MCF 10A (cell line): ENCODE measurements at regions not wholly inside any gene's neighbourhood (a gene's known extent, or its start where the extent isn't known, plus 50 kb on each side); places are given as distances from the start of the nearest gene placed in this dataset.

Experiments
- BruUV-seq: library from RNA; stranded (reverse); fragments of 400-500 nt; replicated peaks from 2 replicates; lab custom pipeline; 2021; lab: Mats Ljungman, UMichigan
- CTCF ChIA-PET: fragments of 300-600 bp; sonication (Branson Sonifier 250); formaldehyde crosslinking; extraction: SDS; loops from one replicate; lab custom pipeline; 2021; ENCODE audit warnings: antibody characterized with exemption, inconsistent platforms; lab: Yijun Ruan, JAX
- POLR2A ChIA-PET: fragments of 300-600, 350-650 bp; sonication (Branson Sonifier 250); formaldehyde crosslinking; extraction: SDS; loops from one replicate; lab custom pipeline; 2020; ENCODE audit warnings: antibody characterized with exemption, inconsistent platforms; lab: Yijun Ruan, JAX
- DNase-seq: peaks from one replicate; pipeline ENCODE4 v3.0.0-alpha.2; 2018; ENCODE audit not compliant: unreplicated experiment
- H3K27ac Mint-ChIP-seq: one replicate; pipeline ENCODE4 v1.8.0; 2022; ENCODE audit warnings: mild to moderate bottlenecking, low read depth, mixed read lengths; ENCODE audit not compliant: unreplicated experiment
- H3K27me3 Mint-ChIP-seq: one replicate; pipeline ENCODE4 v1.8.0; 2022; ENCODE audit warnings: mixed read lengths; ENCODE audit not compliant: insufficient read depth, unreplicated experiment
- H3K36me3 Mint-ChIP-seq: one replicate; pipeline ENCODE4 v1.8.0; 2022; ENCODE audit warnings: mild to moderate bottlenecking, moderate library complexity, mixed read lengths; ENCODE audit not compliant: insufficient read depth, unreplicated experiment
- H3K4me1 Mint-ChIP-seq: one replicate; pipeline ENCODE4 v1.8.0; 2022; ENCODE audit warnings: mixed read lengths; ENCODE audit not compliant: insufficient read depth, unreplicated experiment
- H3K4me3 Mint-ChIP-seq: one replicate; pipeline ENCODE4 v1.8.0; 2022; ENCODE audit warnings: mild to moderate bottlenecking, moderate library complexity, mixed read lengths; ENCODE audit not compliant: unreplicated experiment
- H3K9me3 Mint-ChIP-seq: one replicate; pipeline ENCODE4 v1.8.0; 2022; ENCODE audit warnings: mixed read lengths; ENCODE audit not compliant: unreplicated experiment
- intact Hi-C: fragments of 100-400 bp; cut with micrococcal nuclease; formaldehyde crosslinking; loops from 2 replicates; pipeline ENCODE4 v1.14.1; 2022
- TF ChIP-seq, protein P1 (sequence below): fragments of 200-600 bp; IDR thresholded peaks from one replicate; pipeline ENCODE4 v1.8.0; 2022; ENCODE audit warnings: antibody characterized with exemption, mild to moderate bottlenecking; ENCODE audit not compliant: unreplicated experiment

DNA sequence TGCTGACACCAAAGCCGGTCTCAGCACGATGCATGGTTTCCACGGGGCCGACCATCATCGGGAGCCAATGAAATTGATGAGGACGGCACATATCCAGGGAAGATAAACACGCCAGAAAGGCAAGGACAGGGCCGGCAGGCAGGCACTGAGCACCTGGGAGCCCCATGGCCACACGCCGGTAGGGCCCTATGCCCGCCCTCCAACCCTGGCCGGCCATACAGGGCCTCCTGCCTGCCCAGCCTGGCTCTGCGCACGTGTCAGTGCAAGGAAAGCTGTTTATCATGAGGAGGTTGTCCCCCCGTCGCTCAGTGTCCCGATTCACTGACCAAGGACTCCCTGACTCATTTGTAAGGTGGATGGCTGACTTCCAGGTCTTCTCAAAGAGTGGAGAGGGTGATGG lies 237.5 kb downstream of the GLI2 start:
- Mint-ChIP-seq H3K36me3 (no peaks in the 10 kb centered on the region), H3K4me1 (no peaks in the 10 kb centered on the region), H3K27ac (no peak overlapping the region), H3K27me3 (no peaks in the 10 kb centered on the region), H3K4me3 (no peak overlapping the region), H3K9me3 (no peaks in the 10 kb centered on the region)
- ChIA-PET POLR2A (no interaction called here), CTCF (no interaction called here)
- intact Hi-C loops, result no loop called here
- TF ChIP-seq, protein P1, sequence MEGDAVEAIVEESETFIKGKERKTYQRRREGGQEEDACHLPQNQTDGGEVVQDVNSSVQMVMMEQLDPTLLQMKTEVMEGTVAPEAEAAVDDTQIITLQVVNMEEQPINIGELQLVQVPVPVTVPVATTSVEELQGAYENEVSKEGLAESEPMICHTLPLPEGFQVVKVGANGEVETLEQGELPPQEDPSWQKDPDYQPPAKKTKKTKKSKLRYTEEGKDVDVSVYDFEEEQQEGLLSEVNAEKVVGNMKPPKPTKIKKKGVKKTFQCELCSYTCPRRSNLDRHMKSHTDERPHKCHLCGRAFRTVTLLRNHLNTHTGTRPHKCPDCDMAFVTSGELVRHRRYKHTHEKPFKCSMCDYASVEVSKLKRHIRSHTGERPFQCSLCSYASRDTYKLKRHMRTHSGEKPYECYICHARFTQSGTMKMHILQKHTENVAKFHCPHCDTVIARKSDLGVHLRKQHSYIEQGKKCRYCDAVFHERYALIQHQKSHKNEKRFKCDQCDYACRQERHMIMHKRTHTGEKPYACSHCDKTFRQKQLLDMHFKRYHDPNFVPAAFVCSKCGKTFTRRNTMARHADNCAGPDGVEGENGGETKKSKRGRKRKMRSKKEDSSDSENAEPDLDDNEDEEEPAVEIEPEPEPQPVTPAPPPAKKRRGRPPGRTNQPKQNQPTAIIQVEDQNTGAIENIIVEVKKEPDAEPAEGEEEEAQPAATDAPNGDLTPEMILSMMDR, result no peak
- no TSS peak for BruUV-seq
- DNase-seq, result no peak

DNA sequence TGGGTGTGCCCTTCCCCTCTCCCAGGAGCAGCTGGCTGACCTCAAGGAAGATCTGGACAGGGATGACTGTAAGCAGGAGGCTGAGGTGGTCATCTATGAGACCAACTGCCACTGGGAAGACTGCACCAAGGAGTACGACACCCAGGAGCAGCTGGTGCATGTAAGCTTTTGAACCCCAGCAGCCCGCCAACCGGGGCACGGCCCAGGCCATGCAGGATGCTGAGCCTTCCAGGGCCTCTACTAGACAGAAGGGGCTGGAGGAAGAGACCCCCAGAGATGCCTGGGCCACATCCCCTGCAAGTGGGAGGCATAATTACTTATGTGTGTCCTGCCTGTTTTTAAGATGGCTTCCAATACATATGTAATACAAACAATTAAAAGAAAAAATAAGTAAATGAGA lies 239.3 kb downstream of the GLI2 start:
- intact Hi-C loops, result no loop called here
- no TSS peak for BruUV-seq
- Mint-ChIP-seq H3K9me3 (no peaks in the 10 kb centered on the region), H3K4me1 (peaks cover 4% of the 10 kb centered on the region), H3K27ac (no peak overlapping the region), H3K4me3 (no peak overlapping the region), H3K27me3 (no peaks in the 10 kb centered on the region), H3K36me3 (no peaks in the 10 kb centered on the region)
- no peak for DNase-seq
- ChIA-PET POLR2A (no interaction called here), CTCF (interaction anchor here (0.7 kb wide), 1 partner anchor 273 kb away, joined by 3 read pairs; no protein-coding TSS in a partner anchor)
- TF ChIP-seq, protein P1, result no peak

DNA sequence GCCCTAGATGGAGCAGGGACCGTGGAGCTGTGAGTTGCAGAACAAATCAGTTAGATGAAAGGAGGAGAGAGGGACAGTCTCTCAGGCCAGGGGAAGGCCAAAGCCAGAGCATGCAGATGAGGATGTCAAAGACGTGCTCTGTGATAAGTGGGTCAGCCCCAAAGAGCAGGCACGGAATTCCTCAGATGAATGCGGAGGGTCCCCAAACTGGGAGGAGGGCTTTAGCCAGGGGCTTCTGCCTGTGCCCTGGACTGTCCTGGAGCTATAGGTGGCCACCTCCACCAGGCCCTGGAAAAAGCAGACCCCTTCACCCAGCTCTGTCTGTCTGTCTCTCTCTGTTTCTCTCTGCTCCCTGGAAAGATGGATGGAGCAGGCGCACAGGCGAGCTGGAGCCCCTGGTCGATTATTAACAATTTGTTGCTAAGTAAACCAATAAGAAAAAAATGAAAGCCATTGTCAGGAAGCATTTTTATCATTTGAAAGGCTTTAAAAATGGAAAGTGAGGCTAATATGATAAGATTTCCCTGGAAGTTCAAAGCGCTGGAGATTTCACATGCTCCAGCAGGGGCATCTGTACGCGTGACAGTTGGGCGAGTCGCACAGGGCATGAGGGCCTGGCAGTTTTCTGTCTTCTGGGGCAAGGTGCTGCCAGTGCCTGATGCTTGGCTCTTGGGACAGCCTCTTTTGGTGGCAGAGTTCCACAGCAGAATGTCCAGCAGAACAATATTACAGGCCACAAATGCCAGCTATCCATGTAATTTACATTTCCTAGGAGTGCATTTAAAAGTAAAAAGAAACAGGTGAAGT lies 241.0 kb downstream of the GLI2 start:
- intact Hi-C loops, result no loop called here
- no peaks in the 10 kb centered on the region for H3K36me3 Mint-ChIP-seq
- no peak for DNase-seq
- H3K27me3 Mint-ChIP-seq, result peaks cover 5% of the 10 kb centered on the region
- TF ChIP-seq, protein P1, result no peak
- POLR2A ChIA-PET, result no interaction called here
- peaks cover 8% of the 10 kb centered on the region for H3K4me1 Mint-ChIP-seq
- no peak overlapping the region for H3K4me3 Mint-ChIP-seq
- BruUV-seq, result no TSS peak
- H3K27ac Mint-ChIP-seq, result no peak overlapping the region
- H3K9me3 Mint-ChIP-seq, result no peaks in the 10 kb centered on the region
- CTCF ChIA-PET, result interaction anchor here (0.5 to 0.6 kb wide), 2 partner anchors 72 to 296 kb away, joined by 3 read pairs; no protein-coding TSS in a partner anchor

DNA sequence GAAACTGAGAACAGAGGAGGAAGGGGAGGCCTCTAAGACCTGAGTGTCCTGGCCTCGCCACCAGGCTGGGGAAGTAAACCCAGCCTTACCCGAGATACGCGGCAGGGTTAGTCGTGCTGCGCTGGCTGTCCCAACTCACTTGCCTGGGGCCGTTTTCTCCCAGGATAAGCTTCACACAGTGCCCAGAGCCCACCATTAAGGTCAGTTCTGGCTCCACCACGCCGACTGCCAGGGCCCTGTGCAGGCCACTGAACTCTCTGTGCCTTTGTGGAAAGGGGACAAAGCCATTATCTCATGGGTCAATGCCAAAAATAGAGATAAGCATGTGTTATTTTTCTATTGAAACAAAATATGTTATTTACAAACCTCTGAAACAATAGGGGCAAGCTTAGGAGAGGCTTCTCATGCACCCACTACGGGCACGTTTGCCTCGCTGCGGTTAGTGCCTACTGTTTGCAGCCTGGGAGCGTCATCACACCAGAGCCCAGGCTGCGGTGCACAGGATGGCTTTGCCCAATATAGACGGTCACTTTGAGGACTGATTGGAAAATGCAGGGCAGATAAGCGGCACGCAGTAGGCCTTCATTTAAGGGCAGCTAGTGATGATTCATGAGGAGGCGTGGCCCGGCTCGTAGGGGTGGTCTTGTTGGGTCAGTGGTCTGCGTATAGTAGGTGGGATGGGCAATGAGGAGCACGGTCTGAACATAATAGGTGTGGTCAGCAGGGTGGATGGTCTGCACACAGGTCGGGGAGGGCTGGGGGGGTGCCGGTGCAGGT lies 242.1 kb downstream of the GLI2 start:
- TF ChIP-seq, protein P1, result no peak
- DNase-seq, result no peak
- BruUV-seq, result no TSS peak
- H3K27me3 Mint-ChIP-seq, result peaks cover 11% of the 10 kb centered on the region
- H3K4me1 Mint-ChIP-seq, result peaks cover 8% of the 10 kb centered on the region
- ChIA-PET CTCF (interaction anchor here (0.6 kb wide), 2 partner anchors 93 to 297 kb away, joined by 3 read pairs; no protein-coding TSS in a partner anchor), POLR2A (no interaction called here)
- intact Hi-C loops, result no loop called here
- no peak overlapping the region for H3K4me3 Mint-ChIP-seq
- no peak overlapping the region for H3K27ac Mint-ChIP-seq
- no peaks in the 10 kb centered on the region for H3K9me3 Mint-ChIP-seq
- H3K36me3 Mint-ChIP-seq, result no peaks in the 10 kb centered on the region
